ENCODE measurements at regions not wholly inside any gene's neighbourhood (a gene's known extent, or its start where the extent isn't known, plus 50 kb on each side); places are given as distances from the start of the nearest gene placed in this dataset.

DNA sequence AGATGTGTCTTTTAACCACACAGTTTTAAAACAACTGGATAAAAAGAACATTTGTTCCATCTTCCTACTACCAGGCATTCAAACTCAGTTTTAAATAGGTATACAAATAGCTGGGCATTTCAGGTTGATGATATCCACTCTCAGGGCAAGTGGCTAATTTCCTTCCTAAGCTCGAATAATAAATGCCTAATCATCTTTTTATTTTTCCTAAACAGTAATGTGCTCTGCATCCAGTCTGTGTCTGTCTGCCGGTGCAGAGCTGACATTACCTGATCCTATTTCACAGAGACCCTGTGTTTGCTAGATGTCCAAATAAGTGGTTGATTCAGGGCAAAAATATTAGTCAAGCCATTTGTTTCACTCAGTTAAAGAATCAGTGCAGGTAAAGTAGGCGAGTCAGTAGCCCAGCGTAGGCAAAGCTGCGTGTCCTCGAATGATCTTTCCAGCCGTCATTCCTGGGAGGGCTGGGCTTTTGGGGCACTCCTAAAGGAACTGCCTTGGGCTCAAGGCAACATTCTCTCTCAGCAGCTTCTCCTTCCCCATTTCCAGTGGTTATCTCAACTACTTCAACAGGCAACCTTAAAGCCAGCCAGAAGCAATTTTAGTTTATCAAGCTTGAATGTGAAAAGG lies 74.2 kb upstream of the BMP2 start:
- TF ChIP-seq, protein P1, sequence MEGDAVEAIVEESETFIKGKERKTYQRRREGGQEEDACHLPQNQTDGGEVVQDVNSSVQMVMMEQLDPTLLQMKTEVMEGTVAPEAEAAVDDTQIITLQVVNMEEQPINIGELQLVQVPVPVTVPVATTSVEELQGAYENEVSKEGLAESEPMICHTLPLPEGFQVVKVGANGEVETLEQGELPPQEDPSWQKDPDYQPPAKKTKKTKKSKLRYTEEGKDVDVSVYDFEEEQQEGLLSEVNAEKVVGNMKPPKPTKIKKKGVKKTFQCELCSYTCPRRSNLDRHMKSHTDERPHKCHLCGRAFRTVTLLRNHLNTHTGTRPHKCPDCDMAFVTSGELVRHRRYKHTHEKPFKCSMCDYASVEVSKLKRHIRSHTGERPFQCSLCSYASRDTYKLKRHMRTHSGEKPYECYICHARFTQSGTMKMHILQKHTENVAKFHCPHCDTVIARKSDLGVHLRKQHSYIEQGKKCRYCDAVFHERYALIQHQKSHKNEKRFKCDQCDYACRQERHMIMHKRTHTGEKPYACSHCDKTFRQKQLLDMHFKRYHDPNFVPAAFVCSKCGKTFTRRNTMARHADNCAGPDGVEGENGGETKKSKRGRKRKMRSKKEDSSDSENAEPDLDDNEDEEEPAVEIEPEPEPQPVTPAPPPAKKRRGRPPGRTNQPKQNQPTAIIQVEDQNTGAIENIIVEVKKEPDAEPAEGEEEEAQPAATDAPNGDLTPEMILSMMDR (IDR thresholded peaks at IDR 0.05; ENCODE audit: low read depth, low read length): no peak
- TF ChIP-seq EZH2phosphoT487 (IDR thresholded peaks at IDR 0.05; ENCODE audit: low read depth): no peak
